ENCODE measurements at regions not wholly inside any gene's neighbourhood (a gene's known extent, or its start where the extent isn't known, plus 50 kb on each side); places are given as distances from the start of the nearest gene placed in this dataset.

- no peak overlapping the region for H3K4me3 Mint-ChIP-seq
- CTCF ChIA-PET: no interaction called here
- no peaks in the 10 kb centered on the region for H3K36me3 Mint-ChIP-seq (ENCODE audit: low read depth)
- no peaks in the 10 kb centered on the region for H3K27me3 Mint-ChIP-seq (ENCODE audit: low read depth)
- intact Hi-C loops (cut with micrococcal nuclease): no loop called here
- no peaks in the 10 kb centered on the region for H3K9me3 Mint-ChIP-seq
- no peak for DNase-seq
- no peak overlapping the region for H3K27ac Mint-ChIP-seq
- H3K4me1 Mint-ChIP-seq (ENCODE audit: low read depth): no peaks in the 10 kb centered on the region
These were observed 866.5 kb upstream of the GHITM start for GRCh38 chr10:83272666-83273434.

GRCh38 chr10:83274088-83274487 lies 865.2 kb upstream of the GHITM start:
- no peaks in the 10 kb centered on the region for H3K4me1 Mint-ChIP-seq (ENCODE audit: low read depth)
- no peak for DNase-seq
- H3K27ac Mint-ChIP-seq: no peak overlapping the region
- intact Hi-C loops (cut with micrococcal nuclease): no loop called here
- H3K4me3 Mint-ChIP-seq: no peak overlapping the region
- H3K9me3 Mint-ChIP-seq: no peaks in the 10 kb centered on the region
- no peaks in the 10 kb centered on the region for H3K36me3 Mint-ChIP-seq (ENCODE audit: low read depth)
- CTCF ChIA-PET: no interaction called here
- no peaks in the 10 kb centered on the region for H3K27me3 Mint-ChIP-seq (ENCODE audit: low read depth)

DNA sequence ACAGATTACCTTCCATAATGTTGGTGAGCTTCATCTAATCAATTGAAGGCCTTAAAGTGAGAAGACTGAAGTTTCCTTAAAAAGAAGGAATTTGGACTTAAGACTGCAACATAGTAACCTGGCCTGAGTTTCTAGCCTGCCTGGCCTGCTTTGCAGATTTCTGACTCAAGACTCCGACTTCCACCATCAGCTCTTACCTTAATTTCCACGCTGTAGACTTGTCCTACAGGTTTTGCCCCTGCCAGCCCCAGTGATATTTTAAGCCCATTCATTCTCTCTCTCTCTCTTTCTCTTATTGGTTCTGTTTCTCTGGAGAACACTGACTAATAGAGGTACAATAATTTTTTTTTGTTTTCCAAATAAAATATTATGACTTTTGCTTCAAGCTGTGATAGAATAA lies 862.3 kb upstream of the GHITM start:
- CTCF ChIA-PET: no interaction called here
- Mint-ChIP-seq H3K27me3 (ENCODE audit: low read depth) (no peaks in the 10 kb centered on the region), H3K9me3 (no peaks in the 10 kb centered on the region), H3K36me3 (ENCODE audit: low read depth) (no peaks in the 10 kb centered on the region), H3K27ac (no peak overlapping the region), H3K4me3 (no peak overlapping the region), H3K4me1 (ENCODE audit: low read depth) (no peaks in the 10 kb centered on the region)
- intact Hi-C loops (cut with micrococcal nuclease): no loop called here
- DNase-seq: no peak

DNA sequence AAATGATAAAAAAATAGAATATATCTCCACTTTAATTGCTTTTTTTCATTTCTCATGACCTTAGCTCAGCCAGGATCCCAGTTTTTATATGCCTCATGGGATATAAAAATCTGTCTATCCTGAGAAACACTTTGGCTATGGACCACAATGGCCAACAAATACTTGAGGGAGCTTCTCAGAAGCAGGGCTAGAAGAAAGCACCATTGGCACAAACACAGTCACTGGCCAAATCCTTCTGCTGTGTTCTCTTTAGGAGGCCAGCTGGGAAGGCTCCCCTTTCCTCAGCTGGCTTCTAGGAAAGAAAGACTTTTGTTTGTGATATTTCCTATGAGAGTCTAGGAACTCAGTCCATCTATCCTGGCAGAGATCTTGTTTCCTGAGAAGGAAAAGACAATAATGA lies 856.2 kb upstream of the GHITM start:
- Mint-ChIP-seq H3K36me3 (ENCODE audit: low read depth) (no peaks in the 10 kb centered on the region), H3K4me3 (no peak overlapping the region), H3K27ac (no peak overlapping the region), H3K27me3 (ENCODE audit: low read depth) (no peaks in the 10 kb centered on the region), H3K9me3 (peaks cover 10% of the 10 kb centered on the region), H3K4me1 (ENCODE audit: low read depth) (no peaks in the 10 kb centered on the region)
- no peak for DNase-seq
- intact Hi-C loops (cut with micrococcal nuclease): no loop called here
- CTCF ChIA-PET: no interaction called here

- Mint-ChIP-seq H3K4me3 (no peak overlapping the region), H3K27me3 (ENCODE audit: low read depth) (no peaks in the 10 kb centered on the region), H3K4me1 (ENCODE audit: low read depth) (no peaks in the 10 kb centered on the region), H3K9me3 (peaks cover 10% of the 10 kb centered on the region), H3K27ac (no peak overlapping the region), H3K36me3 (ENCODE audit: low read depth) (no peaks in the 10 kb centered on the region)
- CTCF ChIA-PET: no interaction called here
- intact Hi-C loops (cut with micrococcal nuclease): no loop called here
- DNase-seq: no peak
These were observed 851.9 kb upstream of the GHITM start for GRCh38 chr10:83287374-83287773.

- H3K9me3 Mint-ChIP-seq: peaks cover 12% of the 10 kb centered on the region
- CTCF ChIA-PET: no interaction called here
- no peak for DNase-seq
- H3K27ac Mint-ChIP-seq: no peak overlapping the region
- intact Hi-C loops (cut with micrococcal nuclease): no loop called here
- no peak overlapping the region for H3K4me3 Mint-ChIP-seq
- H3K36me3 Mint-ChIP-seq (ENCODE audit: low read depth): no peaks in the 10 kb centered on the region
- H3K4me1 Mint-ChIP-seq (ENCODE audit: low read depth): no peaks in the 10 kb centered on the region
- H3K27me3 Mint-ChIP-seq (ENCODE audit: low read depth): no peaks in the 10 kb centered on the region
These were observed 849.9 kb upstream of the GHITM start for GRCh38 chr10:83289373-83289772.

GRCh38 chr10:83289948-83290347 lies 849.4 kb upstream of the GHITM start:
- H3K4me1 Mint-ChIP-seq (ENCODE audit: low read depth): no peaks in the 10 kb centered on the region
- H3K9me3 Mint-ChIP-seq: peaks cover 12% of the 10 kb centered on the region
- intact Hi-C loops (cut with micrococcal nuclease): no loop called here

DNA sequence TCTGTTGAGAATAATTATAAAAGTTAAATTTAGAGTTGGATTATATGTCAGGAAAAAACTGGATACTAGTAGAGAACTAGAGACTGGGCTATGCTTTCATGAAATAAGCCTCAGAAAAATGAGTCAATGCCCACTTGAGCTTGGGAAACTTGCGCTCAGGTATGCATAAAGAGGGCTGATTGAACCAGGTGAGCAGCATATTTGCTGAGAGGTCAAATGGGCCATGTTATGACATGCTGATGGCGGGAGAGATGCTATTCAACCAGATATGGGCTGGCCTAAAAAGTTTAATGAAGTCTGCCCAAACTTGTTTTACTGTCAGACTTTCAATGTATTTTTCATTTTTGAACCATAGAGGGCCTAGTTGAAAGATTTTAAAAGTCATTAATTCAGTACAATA lies 837.6 kb upstream of the GHITM start:
- peaks cover 6% of the 10 kb centered on the region for H3K9me3 Mint-ChIP-seq
- intact Hi-C loops (cut with micrococcal nuclease): no loop called here
- H3K27me3 Mint-ChIP-seq (ENCODE audit: low read depth): no peaks in the 10 kb centered on the region
- H3K4me1 Mint-ChIP-seq (ENCODE audit: low read depth): no peaks in the 10 kb centered on the region
- CTCF ChIA-PET: no interaction called here
- DNase-seq: no peak
- no peaks in the 10 kb centered on the region for H3K36me3 Mint-ChIP-seq (ENCODE audit: low read depth)
- H3K4me3 Mint-ChIP-seq: no peak overlapping the region
- H3K27ac Mint-ChIP-seq: no peak overlapping the region

More at GRCh38 chr10:83289948-83290347, 849.4 kb upstream of the GHITM start:
- Mint-ChIP-seq H3K4me3 (no peak overlapping the region), H3K27me3 (ENCODE audit: low read depth) (no peaks in the 10 kb centered on the region), H3K27ac (no peak overlapping the region), H3K36me3 (ENCODE audit: low read depth) (no peaks in the 10 kb centered on the region)
- no peak for DNase-seq
- CTCF ChIA-PET: no interaction called here

GRCh38 chr10:83302623-83303022 lies 836.7 kb upstream of the GHITM start:
- no peak overlapping the region for H3K27ac Mint-ChIP-seq
- H3K4me1 Mint-ChIP-seq (ENCODE audit: low read depth): no peaks in the 10 kb centered on the region
- H3K27me3 Mint-ChIP-seq (ENCODE audit: low read depth): no peaks in the 10 kb centered on the region
- no peak for DNase-seq
- intact Hi-C loops (cut with micrococcal nuclease): no loop called here
- H3K9me3 Mint-ChIP-seq: peaks cover 2% of the 10 kb centered on the region
- no peaks in the 10 kb centered on the region for H3K36me3 Mint-ChIP-seq (ENCODE audit: low read depth)
- CTCF ChIA-PET: interaction anchor here (0.5 kb wide), 1 partner anchor 569 kb away, joined by 3 read pairs; no protein-coding TSS in a partner anchor
- no peak overlapping the region for H3K4me3 Mint-ChIP-seq

GRCh38 chr10:83310688-83311087 lies 828.6 kb upstream of the GHITM start:
- H3K27me3 Mint-ChIP-seq (ENCODE audit: low read depth): no peaks in the 10 kb centered on the region
- H3K4me1 Mint-ChIP-seq (ENCODE audit: low read depth): no peaks in the 10 kb centered on the region
- DNase-seq: no peak
- H3K36me3 Mint-ChIP-seq (ENCODE audit: low read depth): no peaks in the 10 kb centered on the region
- H3K9me3 Mint-ChIP-seq: peaks cover 5% of the 10 kb centered on the region
- CTCF ChIA-PET: no interaction called here
- H3K27ac Mint-ChIP-seq: no peak overlapping the region
- intact Hi-C loops (cut with micrococcal nuclease): no loop called here
- no peak overlapping the region for H3K4me3 Mint-ChIP-seq

DNA sequence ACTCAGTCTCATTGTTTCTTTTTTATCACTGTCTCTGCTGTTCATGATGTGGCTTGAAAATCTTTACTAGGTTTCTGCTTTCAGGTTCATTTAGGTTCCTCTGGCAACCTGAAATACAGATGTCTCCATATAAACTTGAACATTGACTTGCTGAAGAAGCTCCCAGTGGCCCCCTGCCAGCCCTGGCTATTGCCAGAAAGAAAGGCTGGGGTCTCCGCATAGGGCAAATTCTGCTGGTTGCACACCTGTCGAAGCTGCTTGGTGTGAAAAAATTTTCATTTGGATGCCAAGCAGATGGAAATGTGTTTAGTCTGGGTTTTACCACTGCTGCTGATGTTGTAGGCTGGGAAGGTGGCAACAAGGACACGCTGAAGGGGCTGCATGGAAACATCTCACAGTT lies 826.7 kb upstream of the GHITM start:
- no peaks in the 10 kb centered on the region for H3K27me3 Mint-ChIP-seq (ENCODE audit: low read depth)
- H3K4me3 Mint-ChIP-seq: no peak overlapping the region
- DNase-seq: no peak
- H3K4me1 Mint-ChIP-seq (ENCODE audit: low read depth): no peaks in the 10 kb centered on the region
- no peaks in the 10 kb centered on the region for H3K36me3 Mint-ChIP-seq (ENCODE audit: low read depth)
- intact Hi-C loops (cut with micrococcal nuclease): no loop called here
- H3K27ac Mint-ChIP-seq: no peak overlapping the region
- CTCF ChIA-PET: no interaction called here
- peaks cover 5% of the 10 kb centered on the region for H3K9me3 Mint-ChIP-seq

- Mint-ChIP-seq H3K27ac (no peak overlapping the region), H3K27me3 (ENCODE audit: low read depth) (no peaks in the 10 kb centered on the region), H3K4me1 (ENCODE audit: low read depth) (no peaks in the 10 kb centered on the region), H3K9me3 (peaks cover 4% of the 10 kb centered on the region), H3K4me3 (no peak overlapping the region), H3K36me3 (ENCODE audit: low read depth) (no peaks in the 10 kb centered on the region)
- CTCF ChIA-PET: no interaction called here
- intact Hi-C loops (cut with micrococcal nuclease): no loop called here
- no peak for DNase-seq
These were observed 806.6 kb upstream of the GHITM start for GRCh38 chr10:83332690-83333089.

DNA sequence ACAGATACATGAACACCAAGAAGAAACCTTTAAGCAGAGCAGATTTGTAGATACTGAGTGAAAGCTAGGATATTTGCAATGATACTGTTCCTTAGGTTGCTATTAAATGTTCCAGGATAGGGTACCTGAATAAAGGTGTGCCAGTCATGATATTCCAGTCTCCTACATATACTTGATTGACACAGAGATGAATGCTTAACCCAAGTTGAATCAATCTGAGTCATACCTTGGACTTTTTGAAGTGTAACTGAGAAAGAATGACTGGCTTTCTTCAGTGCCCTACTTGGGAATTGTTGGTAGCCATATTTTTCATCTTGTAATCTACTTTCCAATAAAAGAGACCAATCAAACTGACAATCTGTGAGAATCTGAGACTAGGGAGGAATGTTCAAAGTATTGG lies 805.7 kb upstream of the GHITM start:
- CTCF ChIA-PET: no interaction called here
- no peak overlapping the region for H3K4me3 Mint-ChIP-seq
- H3K27me3 Mint-ChIP-seq (ENCODE audit: low read depth): no peaks in the 10 kb centered on the region
- no peak overlapping the region for H3K27ac Mint-ChIP-seq
- no peak for DNase-seq
- peaks cover 4% of the 10 kb centered on the region for H3K9me3 Mint-ChIP-seq
- intact Hi-C loops (cut with micrococcal nuclease): no loop called here
- no peaks in the 10 kb centered on the region for H3K4me1 Mint-ChIP-seq (ENCODE audit: low read depth)
- no peaks in the 10 kb centered on the region for H3K36me3 Mint-ChIP-seq (ENCODE audit: low read depth)

Data from activated naive CD4-positive, alpha-beta T cell treated with anti-CD3 and anti-CD28 coated beads for 36 hours (primary cell).